ENCODE measurements at regions not wholly inside any gene's neighbourhood (a gene's known extent, or its start where the extent isn't known, plus 50 kb on each side); places are given as distances from the start of the nearest gene placed in this dataset.

- Histone ChIP-seq H3K4me3 (ENCODE audit: low read depth, low read length) (no peak overlapping the region), H3K27ac (no peak overlapping the region), H3K36me3 (replicated peaks) (no peaks in the 10 kb centered on the region), H3K27me3 (replicated peaks) (no peaks in the 10 kb centered on the region)
- in situ Hi-C loops (cut with HindIII; ENCODE audit: low pct_ligation_motif_present, low sequenced_read_pairs) = no loop called here
- TF ChIP-seq CTCF (IDR thresholded peaks at IDR 0.05; ENCODE audit: low read depth, low read length, missing control alignments) = no peak
- no peak for DNase-seq
These were observed 597.2 kb downstream of the EDEM1 start for GRCh38 chr3:5784690-5785089.

GRCh38 chr3:5787861-5788488, 600.5 kb downstream of the EDEM1 start:
- DNase-seq = no peak
- H3K27ac ChIP-seq = no peak overlapping the region
- in situ Hi-C loops (cut with HindIII; ENCODE audit: low pct_ligation_motif_present, low sequenced_read_pairs) = no loop called here
- no peak overlapping the region for H3K4me3 ChIP-seq (ENCODE audit: low read depth, low read length)
- TF ChIP-seq CTCF (IDR thresholded peaks at IDR 0.05; ENCODE audit: low read depth, low read length, missing control alignments) = peak; percentile 44
- H3K36me3 ChIP-seq (replicated peaks) = no peaks in the 10 kb centered on the region
- no peaks in the 10 kb centered on the region for H3K27me3 ChIP-seq (replicated peaks)

- Histone ChIP-seq H3K36me3 (replicated peaks) (no peaks in the 10 kb centered on the region), H3K4me3 (ENCODE audit: low read depth, low read length) (no peak overlapping the region)
- in situ Hi-C loops (cut with HindIII; ENCODE audit: low pct_ligation_motif_present, low sequenced_read_pairs) = no loop called here
These were observed 601.0 kb downstream of the EDEM1 start for GRCh38 chr3:5788496-5788895.

GRCh38 chr3:5791558-5791957, 604.1 kb downstream of the EDEM1 start:
- H3K27me3 ChIP-seq (replicated peaks) = no peaks in the 10 kb centered on the region
- H3K27ac ChIP-seq = no peak overlapping the region
- H3K4me3 ChIP-seq (ENCODE audit: low read depth, low read length) = no peak overlapping the region
- no peak for DNase-seq
- no peak for TF ChIP-seq CTCF (IDR thresholded peaks at IDR 0.05; ENCODE audit: low read depth, low read length, missing control alignments)
- H3K36me3 ChIP-seq (replicated peaks) = no peaks in the 10 kb centered on the region
- in situ Hi-C loops (cut with HindIII; ENCODE audit: low pct_ligation_motif_present, low sequenced_read_pairs) = no loop called here

More at GRCh38 chr3:5788496-5788895, 601.0 kb downstream of the EDEM1 start:
- TF ChIP-seq CTCF (IDR thresholded peaks at IDR 0.05; ENCODE audit: low read depth, low read length, missing control alignments) = no peak
- Histone ChIP-seq H3K27me3 (replicated peaks) (no peaks in the 10 kb centered on the region), H3K27ac (no peak overlapping the region)
- DNase-seq = no peak

GRCh38 chr3:5796541-5796940, 609.0 kb downstream of the EDEM1 start:
- Histone ChIP-seq H3K36me3 (replicated peaks) (no peaks in the 10 kb centered on the region), H3K27me3 (replicated peaks) (no peaks in the 10 kb centered on the region), H3K27ac (no peak overlapping the region), H3K4me3 (ENCODE audit: low read depth, low read length) (no peak overlapping the region)
- no peak for DNase-seq
- TF ChIP-seq CTCF (IDR thresholded peaks at IDR 0.05; ENCODE audit: low read depth, low read length, missing control alignments) = no peak
- in situ Hi-C loops (cut with HindIII; ENCODE audit: low pct_ligation_motif_present, low sequenced_read_pairs) = no loop called here

GRCh38 chr3:5798809-5799208, 611.3 kb downstream of the EDEM1 start:
- no peak for TF ChIP-seq CTCF (IDR thresholded peaks at IDR 0.05; ENCODE audit: low read depth, low read length, missing control alignments)
- Histone ChIP-seq H3K36me3 (replicated peaks) (no peaks in the 10 kb centered on the region), H3K27ac (no peak overlapping the region), H3K4me3 (ENCODE audit: low read depth, low read length) (no peak overlapping the region), H3K27me3 (replicated peaks) (no peaks in the 10 kb centered on the region)
- in situ Hi-C loops (cut with HindIII; ENCODE audit: low pct_ligation_motif_present, low sequenced_read_pairs) = no loop called here
- DNase-seq = no peak
